ENCODE measurements at regions not wholly inside any gene's neighbourhood (a gene's known extent, or its start where the extent isn't known, plus 50 kb on each side); places are given as distances from the start of the nearest gene placed in this dataset.

DNA sequence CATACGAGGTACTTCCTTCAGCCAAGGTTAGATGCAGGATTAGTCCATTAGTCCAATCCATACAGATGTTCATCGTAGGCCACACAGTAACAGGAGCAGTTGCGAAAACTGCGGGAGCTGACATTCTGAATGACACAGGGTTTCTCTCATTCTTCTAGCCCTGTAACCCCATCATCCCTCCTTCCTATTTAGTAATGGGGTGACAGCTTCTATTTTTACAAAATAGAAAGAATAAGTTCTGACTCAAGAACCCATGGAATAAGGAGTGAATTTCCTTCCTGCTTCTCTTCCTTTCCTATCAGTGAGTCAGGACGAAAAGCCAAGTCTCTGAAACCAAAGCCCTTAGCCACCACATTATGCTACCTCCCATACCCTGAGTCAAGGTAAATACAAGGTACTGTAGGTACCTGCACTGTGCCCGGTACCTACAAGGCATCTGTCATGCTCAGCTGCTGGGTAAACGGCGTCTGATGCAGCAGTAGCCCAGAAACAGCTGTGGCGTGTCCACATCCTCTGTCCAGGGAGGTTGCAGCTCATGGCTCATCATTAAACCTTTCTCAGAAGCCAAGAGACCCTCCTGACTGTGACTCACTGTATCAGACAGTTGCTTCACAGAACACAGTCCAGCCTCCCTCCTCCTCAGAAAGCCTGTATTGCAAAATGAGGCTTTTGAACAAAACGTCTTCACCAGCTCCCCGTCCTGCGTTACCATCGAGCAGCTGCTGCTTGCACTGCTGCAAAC, 84.2 kb downstream of the ESM1 start:
- H3K79me2 ChIP-seq (ENCODE audit: insufficient read depth, low read length), result no peaks in the 10 kb centered on the region
- H3K4me2 ChIP-seq (ENCODE audit: low read length), result no peak overlapping the region
- H3K27me3 ChIP-seq (ENCODE audit: insufficient read depth, low read length), result peaks cover 74% of the 10 kb centered on the region
- no peak overlapping the region for H2AFZ ChIP-seq (ENCODE audit: low read depth, low read length, poor library complexity, severe bottlenecking)
- ChIA-PET POLR2A (no interaction called here), RAD21 (ENCODE audit: low non-redundant PET in 1 of 2, low total read pairs in 2 of 2, uncharacterized antibody in 2 of 2, unreplicated experiment in 2 of 2) (no interaction called here), CTCF (interaction anchor here (0.9 to 2.1 kb wide), 3 partner anchors 34 to 657 kb away, joined by 3 to 5 read pairs (median 5); no protein-coding TSS in a partner anchor)
- BruUV-seq (replicated peaks), result no TSS peak
- H3K9ac ChIP-seq (ENCODE audit: low read length), result no peak overlapping the region
- no peak for TF ChIP-seq RAD21 (IDR thresholded peaks at IDR 0.05; ENCODE audit: low read depth)
- TF ChIP-seq CEBPB (IDR thresholded peaks at IDR 0.05; ENCODE audit: low read depth), result no peak
- no peak for TF ChIP-seq ELF1 (IDR thresholded peaks at IDR 0.05; ENCODE audit: borderline replicate concordance, low read depth)
- TF ChIP-seq, protein P1, sequence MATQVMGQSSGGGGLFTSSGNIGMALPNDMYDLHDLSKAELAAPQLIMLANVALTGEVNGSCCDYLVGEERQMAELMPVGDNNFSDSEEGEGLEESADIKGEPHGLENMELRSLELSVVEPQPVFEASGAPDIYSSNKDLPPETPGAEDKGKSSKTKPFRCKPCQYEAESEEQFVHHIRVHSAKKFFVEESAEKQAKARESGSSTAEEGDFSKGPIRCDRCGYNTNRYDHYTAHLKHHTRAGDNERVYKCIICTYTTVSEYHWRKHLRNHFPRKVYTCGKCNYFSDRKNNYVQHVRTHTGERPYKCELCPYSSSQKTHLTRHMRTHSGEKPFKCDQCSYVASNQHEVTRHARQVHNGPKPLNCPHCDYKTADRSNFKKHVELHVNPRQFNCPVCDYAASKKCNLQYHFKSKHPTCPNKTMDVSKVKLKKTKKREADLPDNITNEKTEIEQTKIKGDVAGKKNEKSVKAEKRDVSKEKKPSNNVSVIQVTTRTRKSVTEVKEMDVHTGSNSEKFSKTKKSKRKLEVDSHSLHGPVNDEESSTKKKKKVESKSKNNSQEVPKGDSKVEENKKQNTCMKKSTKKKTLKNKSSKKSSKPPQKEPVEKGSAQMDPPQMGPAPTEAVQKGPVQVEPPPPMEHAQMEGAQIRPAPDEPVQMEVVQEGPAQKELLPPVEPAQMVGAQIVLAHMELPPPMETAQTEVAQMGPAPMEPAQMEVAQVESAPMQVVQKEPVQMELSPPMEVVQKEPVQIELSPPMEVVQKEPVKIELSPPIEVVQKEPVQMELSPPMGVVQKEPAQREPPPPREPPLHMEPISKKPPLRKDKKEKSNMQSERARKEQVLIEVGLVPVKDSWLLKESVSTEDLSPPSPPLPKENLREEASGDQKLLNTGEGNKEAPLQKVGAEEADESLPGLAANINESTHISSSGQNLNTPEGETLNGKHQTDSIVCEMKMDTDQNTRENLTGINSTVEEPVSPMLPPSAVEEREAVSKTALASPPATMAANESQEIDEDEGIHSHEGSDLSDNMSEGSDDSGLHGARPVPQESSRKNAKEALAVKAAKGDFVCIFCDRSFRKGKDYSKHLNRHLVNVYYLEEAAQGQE (IDR thresholded peaks at IDR 0.05; ENCODE audit: low read depth), result no peak
- TF ChIP-seq EZH2phosphoT487 (IDR thresholded peaks at IDR 0.05; ENCODE audit: borderline replicate concordance), result no peak
- TF ChIP-seq POLR2A (IDR thresholded peaks at IDR 0.05; ENCODE audit: borderline replicate concordance, extremely low read depth, insufficient read depth, insufficient read length), result no peak
- TF ChIP-seq, protein P2, sequence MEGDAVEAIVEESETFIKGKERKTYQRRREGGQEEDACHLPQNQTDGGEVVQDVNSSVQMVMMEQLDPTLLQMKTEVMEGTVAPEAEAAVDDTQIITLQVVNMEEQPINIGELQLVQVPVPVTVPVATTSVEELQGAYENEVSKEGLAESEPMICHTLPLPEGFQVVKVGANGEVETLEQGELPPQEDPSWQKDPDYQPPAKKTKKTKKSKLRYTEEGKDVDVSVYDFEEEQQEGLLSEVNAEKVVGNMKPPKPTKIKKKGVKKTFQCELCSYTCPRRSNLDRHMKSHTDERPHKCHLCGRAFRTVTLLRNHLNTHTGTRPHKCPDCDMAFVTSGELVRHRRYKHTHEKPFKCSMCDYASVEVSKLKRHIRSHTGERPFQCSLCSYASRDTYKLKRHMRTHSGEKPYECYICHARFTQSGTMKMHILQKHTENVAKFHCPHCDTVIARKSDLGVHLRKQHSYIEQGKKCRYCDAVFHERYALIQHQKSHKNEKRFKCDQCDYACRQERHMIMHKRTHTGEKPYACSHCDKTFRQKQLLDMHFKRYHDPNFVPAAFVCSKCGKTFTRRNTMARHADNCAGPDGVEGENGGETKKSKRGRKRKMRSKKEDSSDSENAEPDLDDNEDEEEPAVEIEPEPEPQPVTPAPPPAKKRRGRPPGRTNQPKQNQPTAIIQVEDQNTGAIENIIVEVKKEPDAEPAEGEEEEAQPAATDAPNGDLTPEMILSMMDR (IDR thresholded peaks at IDR 0.05 in 2 of 3, conservative IDR thresholded peaks at IDR 0.05 in 1 of 3; ENCODE audit: borderline replicate concordance in 1 of 3, insufficient read depth in 1 of 3, low read depth in 2 of 3, low read length in 2 of 3), result no peak
- TF ChIP-seq ZNF274 (IDR thresholded peaks at IDR 0.05; ENCODE audit: low read depth, low read length), result no peak
- TF ChIP-seq, protein P3, sequence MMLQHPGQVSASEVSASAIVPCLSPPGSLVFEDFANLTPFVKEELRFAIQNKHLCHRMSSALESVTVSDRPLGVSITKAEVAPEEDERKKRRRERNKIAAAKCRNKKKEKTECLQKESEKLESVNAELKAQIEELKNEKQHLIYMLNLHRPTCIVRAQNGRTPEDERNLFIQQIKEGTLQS (IDR thresholded peaks at IDR 0.05), result no peak
- TF ChIP-seq ZFX (IDR thresholded peaks at IDR 0.05), result no peak
- TF ChIP-seq SRF (IDR thresholded peaks at IDR 0.05; ENCODE audit: low read depth), result no peak
- no peak for TF ChIP-seq FOSL1 (IDR thresholded peaks at IDR 0.05; ENCODE audit: low read depth)
- no peak for TF ChIP-seq YY1 (IDR thresholded peaks at IDR 0.05; ENCODE audit: extremely low read depth, insufficient replicate concordance, low read depth, low read length)
- TF ChIP-seq, protein P4, sequence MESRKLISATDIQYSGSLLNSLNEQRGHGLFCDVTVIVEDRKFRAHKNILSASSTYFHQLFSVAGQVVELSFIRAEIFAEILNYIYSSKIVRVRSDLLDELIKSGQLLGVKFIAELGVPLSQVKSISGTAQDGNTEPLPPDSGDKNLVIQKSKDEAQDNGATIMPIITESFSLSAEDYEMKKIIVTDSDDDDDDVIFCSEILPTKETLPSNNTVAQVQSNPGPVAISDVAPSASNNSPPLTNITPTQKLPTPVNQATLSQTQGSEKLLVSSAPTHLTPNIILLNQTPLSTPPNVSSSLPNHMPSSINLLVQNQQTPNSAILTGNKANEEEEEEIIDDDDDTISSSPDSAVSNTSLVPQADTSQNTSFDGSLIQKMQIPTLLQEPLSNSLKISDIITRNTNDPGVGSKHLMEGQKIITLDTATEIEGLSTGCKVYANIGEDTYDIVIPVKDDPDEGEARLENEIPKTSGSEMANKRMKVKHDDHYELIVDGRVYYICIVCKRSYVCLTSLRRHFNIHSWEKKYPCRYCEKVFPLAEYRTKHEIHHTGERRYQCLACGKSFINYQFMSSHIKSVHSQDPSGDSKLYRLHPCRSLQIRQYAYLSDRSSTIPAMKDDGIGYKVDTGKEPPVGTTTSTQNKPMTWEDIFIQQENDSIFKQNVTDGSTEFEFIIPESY (IDR thresholded peaks at IDR 0.05; ENCODE audit: extremely low read depth, insufficient replicate concordance, low read length), result no peak
- TF ChIP-seq, protein P5, sequence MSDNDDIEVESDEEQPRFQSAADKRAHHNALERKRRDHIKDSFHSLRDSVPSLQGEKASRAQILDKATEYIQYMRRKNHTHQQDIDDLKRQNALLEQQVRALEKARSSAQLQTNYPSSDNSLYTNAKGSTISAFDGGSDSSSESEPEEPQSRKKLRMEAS (IDR thresholded peaks at IDR 0.05), result no peak
- TF ChIP-seq SP1 (IDR thresholded peaks at IDR 0.05; ENCODE audit: low read depth), result no peak
- no peak for TF ChIP-seq JUND (IDR thresholded peaks at IDR 0.05)
- no peak for TF ChIP-seq TCF7L2 (IDR thresholded peaks at IDR 0.05; ENCODE audit: borderline replicate concordance, extremely low read depth, insufficient read depth, insufficient read length)
- TF ChIP-seq EZH2 (IDR thresholded peaks at IDR 0.05), result no peak
- TF ChIP-seq SIN3A (IDR thresholded peaks at IDR 0.05; ENCODE audit: low read depth), result no peak
- H3K9me2 ChIP-seq (ENCODE audit: insufficient read depth), result no peaks in the 10 kb centered on the region
- ATAC-seq (no peak), DNase-seq (ENCODE audit: low read depth, low spot score) (no peak)
- H3K36me3 ChIP-seq (ENCODE audit: control insufficient read depth in 1 of 2, insufficient read depth in 2 of 2, low read length in 2 of 2), result no peaks in the 10 kb centered on the region
- H3K27ac ChIP-seq (ENCODE audit: low read depth, low read length), result no peak overlapping the region
- H3K9me3 ChIP-seq (ENCODE audit: control insufficient read depth in 1 of 2, insufficient read depth in 1 of 2, low read depth in 1 of 2, low read length in 2 of 2), result no peaks in the 10 kb centered on the region
- intact Hi-C loops (cut with micrococcal nuclease), result no loop called here
- no peak overlapping the region for H3K4me3 ChIP-seq (replicated peaks in 1 of 2; ENCODE audit: low read depth in 1 of 2, low read length in 2 of 2)
- no peaks in the 10 kb centered on the region for H4K20me1 ChIP-seq (ENCODE audit: insufficient read depth)
- H3K4me1 ChIP-seq (ENCODE audit: control insufficient read depth in 1 of 2, insufficient read depth in 2 of 2, low read length in 2 of 2), result no peaks in the 10 kb centered on the region

Measured in HCT116 (cell line).